NCI-H748 (cell line): ENCODE measurements at regions not wholly inside any gene's neighbourhood (a gene's known extent, or its start where the extent isn't known, plus 50 kb on each side); places are given as distances from the start of the nearest gene placed in this dataset.

ENCODE experiments used
- DNase-seq: peaks from one replicate; lab custom pipeline; 2025; ENCODE audit not compliant: unreplicated experiment; lab: John Stamatoyannopoulos, UW

GRCh38 chr3:141669434-141669833, 68.7 kb upstream of the RNF7 start:
- no peak for DNase-seq

DNA sequence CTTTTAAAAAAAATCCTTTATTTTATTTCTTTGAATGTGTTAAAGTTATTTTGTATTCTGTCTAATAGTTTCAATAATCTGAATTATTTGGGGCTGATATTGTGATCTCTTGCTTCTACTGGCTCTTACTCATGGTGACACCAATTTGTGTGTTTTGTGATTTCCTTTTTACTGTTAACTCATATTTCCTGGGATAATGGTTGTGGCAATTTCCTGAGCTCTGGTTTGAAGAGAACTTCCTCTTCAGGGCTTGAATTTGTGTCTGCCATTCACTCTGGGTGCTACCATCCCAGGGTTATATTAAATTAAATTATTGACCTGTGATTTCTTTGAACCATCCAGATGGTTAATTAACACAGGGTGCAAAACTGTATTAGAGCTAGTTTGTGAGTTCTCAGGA, 60.4 kb upstream of the RNF7 start:
- DNase-seq = no peak

DNA sequence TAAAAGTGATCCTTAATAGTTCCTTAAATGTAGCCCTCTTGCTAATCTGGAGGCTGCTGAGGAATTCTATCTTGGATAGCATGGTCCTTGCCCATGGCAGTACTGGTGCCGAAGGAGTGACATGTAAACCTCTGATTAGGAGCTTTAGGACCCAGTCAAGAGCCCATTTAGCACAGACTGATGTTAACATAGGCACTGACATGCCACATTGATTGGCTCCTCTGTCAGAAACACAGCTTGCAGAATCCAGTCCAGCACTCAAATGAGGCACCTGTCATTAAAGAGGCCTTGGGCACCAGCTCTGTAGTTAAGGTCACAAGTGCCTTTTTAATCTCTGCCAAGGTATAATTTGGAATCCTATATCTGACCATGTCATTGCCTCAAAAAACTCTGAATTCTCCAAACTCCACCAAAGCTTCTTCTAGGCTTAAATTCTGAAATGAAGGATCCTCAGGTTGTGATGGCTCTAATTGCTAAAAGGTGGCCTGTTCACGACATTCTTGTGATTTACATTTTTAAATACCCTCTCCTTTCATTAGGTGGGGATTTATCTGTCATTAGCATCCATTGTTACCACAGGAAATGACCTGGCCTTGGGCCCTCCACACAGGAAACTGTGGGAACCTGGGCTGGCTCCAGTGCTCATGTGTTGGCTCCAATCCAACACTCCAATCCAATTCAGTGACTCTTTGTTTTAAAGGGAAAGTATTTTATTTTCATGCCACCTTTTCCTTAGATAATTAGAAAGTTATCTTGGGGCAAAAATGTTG, 57.3 kb upstream of the RNF7 start:
- DNase-seq = peak; percentile 81

GRCh38 chr3:141681390-141681780, 56.7 kb upstream of the RNF7 start:
- peak; percentile 35 for DNase-seq

DNA sequence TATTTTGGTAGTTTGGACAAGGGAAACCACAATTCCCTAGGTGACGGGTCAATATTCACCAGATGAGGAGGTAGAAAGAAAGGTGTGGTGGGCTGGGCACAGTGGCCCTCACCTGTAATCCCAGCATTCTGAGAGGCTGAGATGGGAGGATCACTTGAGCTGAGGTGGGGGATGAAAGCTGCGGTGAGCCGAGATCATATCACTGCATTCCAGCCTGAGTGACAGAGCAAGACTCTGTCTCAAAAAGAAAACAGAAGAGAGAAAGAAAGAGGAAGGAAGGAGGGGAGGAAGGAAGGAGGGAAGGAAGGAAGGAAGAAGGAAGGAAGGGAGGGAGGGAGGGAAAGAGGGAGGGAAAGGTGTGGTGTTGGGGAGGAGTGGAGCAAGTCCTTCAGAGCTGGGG, 56.1 kb upstream of the RNF7 start:
- DNase-seq = no peak

- no peak for DNase-seq
Observed at GRCh38 chr3:141682921-141683320, 55.2 kb upstream of the RNF7 start.

DNA sequence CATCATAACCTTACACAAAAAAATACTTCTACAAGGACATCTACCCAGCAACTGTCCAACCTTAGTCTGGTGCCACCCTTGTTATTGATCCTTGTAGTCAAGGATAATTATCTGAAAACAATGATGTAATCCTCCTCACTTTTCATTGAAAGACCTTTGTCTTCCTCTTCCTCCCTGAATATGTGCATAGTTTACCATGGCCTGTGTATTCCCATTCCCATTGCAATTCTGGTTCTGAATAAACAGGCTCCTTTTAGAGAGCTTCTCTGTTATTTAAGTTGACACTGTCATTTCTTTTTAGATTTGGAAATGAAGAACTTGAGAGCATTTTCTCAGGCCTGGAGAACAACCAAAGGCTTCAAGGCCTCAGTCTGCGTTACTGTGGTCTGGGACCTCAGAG, 53.3 kb upstream of the RNF7 start:
- no peak for DNase-seq

- no peak for DNase-seq
Observed at GRCh38 chr3:141686466-141687291, 51.4 kb upstream of the RNF7 start.
